GM12878 (cell line): ENCODE measurements at regions not wholly inside any gene's neighbourhood (a gene's known extent, or its start where the extent isn't known, plus 50 kb on each side); places are given as distances from the start of the nearest gene placed in this dataset.

Experiments
- NFIC ChIP-seq: IDR thresholded peaks from 2 replicates; pipeline ENCODE4 v1.6.1; 2012; ENCODE audit warnings: low read depth, mild to moderate bottlenecking, inconsistent platforms, low read length, moderate library complexity
- USF2 ChIP-seq: IDR thresholded peaks from 2 replicates; pipeline ENCODE4 v1.6.1; 2011; ENCODE audit warnings: low read depth, low read length, improper control_type of control experiment, borderline replicate concordance

GRCh38 chrX:84735025-84735424 is 232.8 kb upstream of the HDX start:
- TF ChIP-seq NFIC = no peak
- TF ChIP-seq USF2 = no peak
